ENCODE measurements at regions not wholly inside any gene's neighbourhood (a gene's known extent, or its start where the extent isn't known, plus 50 kb on each side); places are given as distances from the start of the nearest gene placed in this dataset.
"Not testable (repeated sequence)": the region's sequence is repeated elsewhere in the genome, so short reads cannot be mapped to it uniquely, and the experiment has no call there.

GRCh38 chr1:106406114-106406513, 650.4 kb upstream of the PRMT6 start:
- TF ChIP-seq CTCF (IDR thresholded peaks at IDR 0.05; ENCODE audit: low read depth, low read length), result no peak

DNA sequence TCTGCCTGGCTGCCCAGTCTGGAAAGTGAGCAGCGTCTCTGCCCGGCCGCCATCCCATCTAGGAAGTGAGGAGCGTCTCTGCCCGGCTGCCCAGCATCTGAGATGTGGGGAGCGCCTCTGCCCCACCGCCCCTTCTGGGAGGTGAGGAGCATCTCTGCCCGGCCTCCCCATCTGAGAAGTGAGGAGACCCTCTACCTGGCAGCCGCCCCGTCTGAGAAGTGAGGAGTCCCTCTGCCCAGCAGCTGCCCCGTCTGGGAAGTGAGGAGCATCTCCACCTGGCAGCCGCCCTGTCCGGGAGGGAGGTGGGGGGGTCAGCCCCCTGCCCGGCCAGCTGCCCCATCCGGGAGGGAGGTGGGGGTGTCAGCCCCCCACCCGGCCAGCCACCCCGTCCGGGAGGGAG, 644.2 kb upstream of the PRMT6 start:
- H3K4me3 ChIP-seq (ENCODE audit: low read depth, low read length), result not testable (repeated sequence)

More at GRCh38 chr1:106406114-106406513, 650.4 kb upstream of the PRMT6 start:
- no peak overlapping the region for H3K4me3 ChIP-seq (ENCODE audit: low read depth, low read length)

- TF ChIP-seq CTCF (IDR thresholded peaks at IDR 0.05; ENCODE audit: low read depth, low read length), result no peak
- H3K4me3 ChIP-seq (ENCODE audit: low read depth, low read length), result no peak overlapping the region
Measured at GRCh38 chr1:106435269-106435668, 621.2 kb upstream of the PRMT6 start.

DNA sequence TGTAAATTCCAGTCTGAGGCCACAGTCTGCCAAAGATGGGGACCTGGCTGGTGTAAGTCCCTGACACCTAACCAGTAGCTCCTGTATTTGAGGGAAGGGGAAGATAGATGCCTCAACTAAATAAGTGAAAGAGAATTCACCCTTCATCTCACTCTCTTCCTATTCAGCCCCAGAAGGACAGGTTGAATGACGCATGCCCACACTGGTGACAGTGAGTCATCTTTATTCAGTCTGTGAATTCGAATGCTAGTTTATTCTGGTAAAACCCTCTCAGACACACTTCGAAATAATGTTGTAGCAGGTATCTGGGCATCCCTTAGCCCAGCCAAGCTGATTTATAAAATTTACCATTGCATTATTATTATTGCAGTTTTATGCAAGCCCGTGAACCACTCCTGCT, 617.0 kb upstream of the PRMT6 start:
- no peak overlapping the region for H3K4me3 ChIP-seq (ENCODE audit: low read depth, low read length)
- TF ChIP-seq CTCF (IDR thresholded peaks at IDR 0.05; ENCODE audit: low read depth, low read length), result no peak

DNA sequence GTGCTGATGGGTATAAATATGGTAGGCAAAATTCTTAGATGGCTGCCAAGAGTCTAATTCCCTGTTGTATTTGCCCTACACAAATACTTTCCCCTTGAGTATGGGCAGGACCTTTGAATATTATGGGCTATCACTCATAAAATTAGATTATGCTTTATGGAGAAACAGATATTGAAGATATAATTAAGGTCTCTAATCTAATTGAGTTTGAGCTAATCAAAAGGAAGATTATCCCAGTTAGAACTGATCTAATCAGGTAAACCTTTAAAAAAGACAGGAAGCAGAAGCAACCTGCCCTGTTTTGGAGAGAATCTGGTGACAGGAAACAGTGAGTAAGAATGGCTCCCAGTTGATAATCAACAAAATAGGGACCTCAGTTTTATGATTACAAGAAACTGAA, 609.0 kb upstream of the PRMT6 start:
- H3K4me3 ChIP-seq (ENCODE audit: low read depth, low read length), result no peak overlapping the region
- no peak for TF ChIP-seq CTCF (IDR thresholded peaks at IDR 0.05; ENCODE audit: low read depth, low read length)

DNA sequence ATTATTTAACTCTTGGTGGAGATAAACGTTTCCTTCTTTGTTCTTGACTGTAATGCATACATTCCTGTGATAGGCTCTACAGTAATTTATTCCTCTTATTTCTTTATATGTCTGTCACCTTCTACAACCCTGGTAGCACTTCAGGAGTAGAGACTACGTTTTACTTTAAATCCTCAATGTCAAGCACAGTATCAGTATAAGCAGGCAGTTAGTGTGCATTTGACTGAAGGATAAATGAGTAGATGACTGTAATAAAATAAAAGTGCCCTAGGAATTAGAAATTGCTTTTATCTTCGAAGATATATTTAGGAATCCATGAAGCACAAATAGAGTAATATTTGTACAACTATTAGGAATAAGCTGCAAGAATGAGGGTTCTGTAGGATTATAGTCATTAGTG, 599.6 kb upstream of the PRMT6 start:
- H3K4me3 ChIP-seq (ENCODE audit: low read depth, low read length), result no peak overlapping the region
- TF ChIP-seq CTCF (IDR thresholded peaks at IDR 0.05; ENCODE audit: low read depth, low read length), result no peak

GRCh38 chr1:106457368-106457767, 599.1 kb upstream of the PRMT6 start:
- no peak for TF ChIP-seq CTCF (IDR thresholded peaks at IDR 0.05; ENCODE audit: low read depth, low read length)

DNA sequence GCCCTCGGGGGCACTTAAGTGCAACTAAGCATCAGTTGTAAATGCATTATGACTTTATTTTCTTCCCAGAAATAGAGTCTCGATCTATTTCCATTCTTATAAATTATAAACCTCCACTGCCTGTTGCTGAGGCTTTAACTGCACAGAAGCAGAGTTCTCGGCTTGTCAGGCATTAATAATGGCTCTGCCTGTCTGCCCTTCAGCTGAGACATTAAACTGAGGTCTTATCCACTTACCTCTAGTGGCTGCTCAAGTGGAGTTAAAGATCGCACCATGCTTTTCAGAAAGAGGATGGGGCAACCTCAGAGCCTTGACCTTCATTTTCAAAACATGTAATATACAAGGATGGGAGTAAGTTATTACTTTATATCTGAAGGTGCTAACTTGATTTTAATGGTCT, 597.6 kb upstream of the PRMT6 start:
- no peak for TF ChIP-seq CTCF (IDR thresholded peaks at IDR 0.05; ENCODE audit: low read depth, low read length)
- H3K4me3 ChIP-seq (ENCODE audit: low read depth, low read length), result no peak overlapping the region

More at GRCh38 chr1:106457368-106457767, 599.1 kb upstream of the PRMT6 start:
- no peak overlapping the region for H3K4me3 ChIP-seq (ENCODE audit: low read depth, low read length)
